Retina (tissue), 1 donor: ENCODE measurements at regions not wholly inside any gene's neighbourhood (a gene's known extent, or its start where the extent isn't known, plus 50 kb on each side); places are given as distances from the start of the nearest gene placed in this dataset.
"Not testable (repeated sequence)": the region's sequence is repeated elsewhere in the genome, so short reads cannot be mapped to it uniquely, and the experiment has no call there.

Experiments used
- DNase-seq: peaks from one replicate; pipeline ENCODE4 v3.0.0-alpha.2; 2016

GRCh38 chr7:67854221-67855178, 857.9 kb downstream of the TYW1 start:
- peak; percentile 73 for DNase-seq

- DNase-seq, result no peak
Observed at GRCh38 chr7:67855322-67855721, 858.7 kb downstream of the TYW1 start.

- no peak for DNase-seq
Observed at GRCh38 chr7:67856046-67856445, 859.4 kb downstream of the TYW1 start.

- DNase-seq, result no peak
Observed at GRCh38 chr7:67857698-67858097, 861.1 kb downstream of the TYW1 start.

GRCh38 chr7:67858931-67859330, 862.3 kb downstream of the TYW1 start:
- DNase-seq, result no peak

- DNase-seq, result no peak
Observed at GRCh38 chr7:67863911-67864310, 867.3 kb downstream of the TYW1 start.

- DNase-seq, result no peak
Observed at GRCh38 chr7:67866054-67866453, 869.4 kb downstream of the TYW1 start.

- DNase-seq, result no peak
Observed at GRCh38 chr7:67866812-67867211, 870.2 kb downstream of the TYW1 start.

GRCh38 chr7:67870396-67870795, 873.8 kb downstream of the TYW1 start:
- no peak for DNase-seq

- no peak for DNase-seq
Observed at GRCh38 chr7:67875558-67875957, 878.9 kb downstream of the TYW1 start.

- no peak for DNase-seq
Observed at GRCh38 chr7:67878808-67879207, 882.2 kb downstream of the TYW1 start.

- DNase-seq, result no peak
Observed at GRCh38 chr7:67882843-67883242, 886.2 kb downstream of the TYW1 start.

GRCh38 chr7:67890316-67890715, 893.7 kb downstream of the TYW1 start:
- DNase-seq, result no peak

- DNase-seq, result no peak
Observed at GRCh38 chr7:67894746-67895145, 898.1 kb downstream of the TYW1 start.

GRCh38 chr7:67896721-67897120, 900.1 kb downstream of the TYW1 start:
- DNase-seq, result no peak

GRCh38 chr7:67900456-67900855, 903.8 kb downstream of the TYW1 start:
- DNase-seq, result no peak

- DNase-seq, result peak; percentile 4
Observed at GRCh38 chr7:67901808-67902480, 905.3 kb downstream of the TYW1 start.

GRCh38 chr7:67907792-67908191, 911.2 kb downstream of the TYW1 start:
- no peak for DNase-seq

GRCh38 chr7:67912437-67912836, 915.8 kb downstream of the TYW1 start:
- no peak for DNase-seq

- DNase-seq, result no peak
Observed at GRCh38 chr7:67913604-67914003, 917.0 kb downstream of the TYW1 start.

- DNase-seq, result not testable (repeated sequence)
Observed at GRCh38 chr7:67916111-67916510, 919.5 kb downstream of the TYW1 start.

GRCh38 chr7:67916571-67917436, 920.2 kb downstream of the TYW1 start:
- DNase-seq, result no peak

GRCh38 chr7:67917437-67917755, 920.8 kb downstream of the TYW1 start:
- DNase-seq, result no peak
